PC-3 (cell line): ENCODE measurements at regions not wholly inside any gene's neighbourhood (a gene's known extent, or its start where the extent isn't known, plus 50 kb on each side); places are given as distances from the start of the nearest gene placed in this dataset.

Experiments
- EZH2 ChIP-seq: fragments of 300-600 bp; sonication (generic); IDR thresholded peaks from one replicate; pipeline ENCODE4 v1.6.1; 2017; ENCODE audit warnings: antibody characterized with exemption, mild to moderate bottlenecking, low read length; ENCODE audit not compliant: unreplicated experiment
- EZH2phosphoT487 ChIP-seq: fragments of 300-600 bp; sonication (generic); IDR thresholded peaks from 2 replicates; pipeline ENCODE4 v1.6.1; 2018; ENCODE audit warnings: mild to moderate bottlenecking, antibody characterized with exemption, low read length, borderline replicate concordance
- TF ChIP-seq, protein P1 (sequence below): fragments of 300-600 bp; sonication (generic); conservative IDR thresholded peaks from 2 replicates; pipeline ENCODE4 v1.5.1; 2017; ENCODE audit warnings: antibody characterized with exemption, low read depth, mild to moderate bottlenecking, low read length

DNA sequence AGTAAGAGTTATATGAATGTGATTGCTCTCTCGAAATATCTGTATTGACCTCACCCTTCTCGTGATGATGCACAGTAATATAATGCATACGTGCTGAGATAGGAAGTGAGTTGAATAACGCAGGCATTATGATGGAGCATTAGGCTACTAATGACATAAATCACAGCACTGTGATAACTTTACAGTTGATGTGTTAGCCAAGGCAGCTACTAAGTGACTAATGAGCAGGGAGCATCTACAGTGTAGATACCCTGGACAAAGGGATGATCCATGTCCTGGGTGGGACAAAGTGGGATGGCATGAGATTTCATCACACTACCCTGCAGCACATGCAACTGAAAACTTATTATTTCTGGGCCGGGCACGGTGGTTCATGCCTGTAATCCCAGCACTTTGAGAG is 68.4 kb downstream of the HDGFL1 start:
- TF ChIP-seq, protein P1, sequence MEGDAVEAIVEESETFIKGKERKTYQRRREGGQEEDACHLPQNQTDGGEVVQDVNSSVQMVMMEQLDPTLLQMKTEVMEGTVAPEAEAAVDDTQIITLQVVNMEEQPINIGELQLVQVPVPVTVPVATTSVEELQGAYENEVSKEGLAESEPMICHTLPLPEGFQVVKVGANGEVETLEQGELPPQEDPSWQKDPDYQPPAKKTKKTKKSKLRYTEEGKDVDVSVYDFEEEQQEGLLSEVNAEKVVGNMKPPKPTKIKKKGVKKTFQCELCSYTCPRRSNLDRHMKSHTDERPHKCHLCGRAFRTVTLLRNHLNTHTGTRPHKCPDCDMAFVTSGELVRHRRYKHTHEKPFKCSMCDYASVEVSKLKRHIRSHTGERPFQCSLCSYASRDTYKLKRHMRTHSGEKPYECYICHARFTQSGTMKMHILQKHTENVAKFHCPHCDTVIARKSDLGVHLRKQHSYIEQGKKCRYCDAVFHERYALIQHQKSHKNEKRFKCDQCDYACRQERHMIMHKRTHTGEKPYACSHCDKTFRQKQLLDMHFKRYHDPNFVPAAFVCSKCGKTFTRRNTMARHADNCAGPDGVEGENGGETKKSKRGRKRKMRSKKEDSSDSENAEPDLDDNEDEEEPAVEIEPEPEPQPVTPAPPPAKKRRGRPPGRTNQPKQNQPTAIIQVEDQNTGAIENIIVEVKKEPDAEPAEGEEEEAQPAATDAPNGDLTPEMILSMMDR: no peak
- TF ChIP-seq EZH2 (no peak), EZH2phosphoT487 (no peak)
